ENCODE measurements at regions not wholly inside any gene's neighbourhood (a gene's known extent, or its start where the extent isn't known, plus 50 kb on each side); places are given as distances from the start of the nearest gene placed in this dataset.
"Not testable (repeated sequence)": the region's sequence is repeated elsewhere in the genome, so short reads cannot be mapped to it uniquely, and the experiment has no call there.

DNA sequence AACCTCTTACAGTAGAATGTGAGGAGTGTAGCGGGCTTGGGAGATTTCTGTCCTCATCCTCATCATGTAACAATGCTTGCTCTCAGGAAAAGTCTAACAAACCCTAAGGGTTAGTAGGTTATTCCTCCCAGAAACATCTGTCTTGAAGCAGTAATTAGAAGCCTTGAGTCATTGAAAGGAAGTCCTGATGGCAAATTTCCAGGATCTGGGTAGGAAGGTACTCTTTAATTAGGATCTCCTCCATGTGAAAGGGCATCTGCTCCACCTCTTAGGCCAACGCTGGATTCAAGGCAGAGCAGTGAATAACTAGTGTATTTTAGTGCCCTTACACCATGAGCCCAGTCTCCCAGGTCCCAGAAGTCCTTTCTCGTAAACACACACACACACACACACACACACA lies 106.6 kb upstream of the BARHL2 start:
- no peak for DNase-seq

DNA sequence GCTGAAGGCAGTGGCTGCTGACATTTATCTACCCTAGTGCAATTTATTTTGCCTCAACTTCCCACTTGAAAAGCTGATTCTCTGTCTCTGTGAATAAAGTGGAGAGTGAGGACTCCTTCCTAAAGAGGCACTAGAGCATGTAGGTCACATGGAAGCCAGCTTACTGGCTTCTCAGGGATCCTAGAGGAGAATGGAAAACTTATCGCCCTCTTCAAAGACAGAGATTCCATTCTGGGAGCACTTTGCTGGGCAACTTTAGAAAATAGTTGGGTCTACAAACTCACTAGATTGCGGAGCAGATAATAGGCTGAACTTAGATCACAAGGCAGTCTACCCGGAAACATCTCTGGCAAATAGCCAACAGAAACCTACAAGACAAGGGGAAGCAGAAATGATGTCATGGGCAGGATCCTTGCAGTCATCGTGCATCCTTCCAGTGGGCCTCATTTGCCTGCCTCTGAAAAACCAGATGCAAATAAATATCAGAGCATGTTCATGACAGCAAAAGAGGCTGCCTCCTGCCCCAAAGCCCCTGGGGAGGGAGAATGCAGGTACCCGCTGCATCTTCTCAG lies 104.8 kb upstream of the BARHL2 start:
- no peak for DNase-seq

DNA sequence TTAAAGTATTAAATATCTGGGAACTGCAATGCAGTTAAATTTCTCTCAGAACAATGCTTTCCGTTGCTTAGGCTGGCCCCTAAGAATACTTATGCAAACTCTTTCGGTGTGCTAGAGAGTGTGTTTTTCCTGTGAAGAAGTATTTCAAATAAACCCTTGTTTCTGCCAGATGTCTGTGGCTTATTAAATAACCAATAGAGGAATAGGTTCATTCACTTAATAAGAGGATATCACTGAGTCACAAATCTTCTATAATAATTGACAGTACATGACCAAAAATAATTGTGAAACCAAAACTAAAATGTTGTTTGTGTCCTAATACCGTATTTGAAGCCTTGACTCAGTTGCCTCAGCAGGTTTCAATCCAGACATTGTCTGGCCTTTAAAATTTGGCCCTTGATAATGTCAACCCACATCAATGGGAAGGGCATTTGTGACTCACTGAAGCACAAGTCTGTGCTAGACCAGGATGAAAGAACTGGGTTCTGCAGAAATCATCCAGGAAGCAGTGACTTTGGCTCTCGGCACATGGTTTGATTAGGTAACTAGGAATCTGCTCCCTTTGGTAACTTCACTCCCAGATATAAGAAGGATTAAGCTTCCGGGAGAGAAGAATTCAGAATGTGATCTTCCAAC lies 104.2 kb upstream of the BARHL2 start:
- no peak for DNase-seq

DNA sequence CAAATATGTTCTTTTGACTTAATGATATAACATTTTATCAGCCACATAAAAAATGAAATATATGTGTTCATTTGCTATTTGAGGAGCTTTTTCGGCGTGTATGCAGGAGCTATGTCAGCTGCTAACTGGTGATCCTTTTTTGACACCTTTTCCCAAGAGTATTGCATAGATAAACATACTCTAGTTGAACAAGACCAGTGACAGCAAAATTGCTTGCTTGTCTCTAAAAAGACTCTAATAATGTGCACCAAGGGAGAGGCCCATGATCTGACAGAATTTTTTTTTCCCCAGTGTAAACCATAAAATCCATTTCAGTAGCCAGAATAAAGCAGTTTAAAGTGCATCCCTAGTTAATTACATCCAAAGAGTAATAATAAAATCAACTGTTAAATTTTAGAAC lies 103.6 kb upstream of the BARHL2 start:
- DNase-seq, result no peak

DNA sequence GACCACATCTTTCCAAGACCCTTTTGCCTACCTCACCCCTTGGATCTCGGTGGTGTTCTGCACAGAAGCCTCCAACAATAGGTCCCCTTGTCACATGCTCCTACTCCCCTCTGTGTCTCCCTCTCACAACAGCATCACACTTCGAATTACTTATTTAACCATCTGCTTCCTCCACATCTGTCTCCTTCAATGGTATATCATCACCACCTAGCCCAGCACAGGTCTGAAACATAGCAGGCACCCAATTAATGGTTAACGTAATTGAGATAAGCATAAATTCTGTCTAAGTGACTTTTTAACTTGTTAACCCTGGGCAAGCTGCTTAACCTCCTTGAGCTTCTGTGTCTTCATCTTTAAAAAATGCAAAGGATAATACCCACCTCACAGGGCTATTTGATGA lies 100.3 kb upstream of the BARHL2 start:
- no peak for DNase-seq

DNA sequence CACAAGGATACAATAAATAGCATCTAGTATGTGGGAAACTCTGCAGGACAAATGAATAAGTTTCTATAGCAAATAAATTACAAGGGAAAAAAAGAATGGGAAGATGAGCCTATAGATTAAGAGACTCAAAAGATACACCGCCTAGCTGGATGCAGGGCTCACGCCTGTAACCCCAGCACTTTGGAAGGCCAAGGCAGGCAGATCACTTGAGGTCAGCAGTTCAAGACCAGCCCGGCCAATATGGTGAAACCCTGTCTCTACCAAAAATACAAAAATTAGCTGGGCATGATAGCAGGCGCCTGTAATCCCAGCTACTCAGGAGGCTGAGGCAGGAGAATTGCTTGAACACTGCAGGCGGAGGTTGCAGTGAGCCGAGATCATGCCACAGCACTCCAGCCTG lies 95.1 kb upstream of the BARHL2 start:
- not testable (repeated sequence) for DNase-seq

DNA sequence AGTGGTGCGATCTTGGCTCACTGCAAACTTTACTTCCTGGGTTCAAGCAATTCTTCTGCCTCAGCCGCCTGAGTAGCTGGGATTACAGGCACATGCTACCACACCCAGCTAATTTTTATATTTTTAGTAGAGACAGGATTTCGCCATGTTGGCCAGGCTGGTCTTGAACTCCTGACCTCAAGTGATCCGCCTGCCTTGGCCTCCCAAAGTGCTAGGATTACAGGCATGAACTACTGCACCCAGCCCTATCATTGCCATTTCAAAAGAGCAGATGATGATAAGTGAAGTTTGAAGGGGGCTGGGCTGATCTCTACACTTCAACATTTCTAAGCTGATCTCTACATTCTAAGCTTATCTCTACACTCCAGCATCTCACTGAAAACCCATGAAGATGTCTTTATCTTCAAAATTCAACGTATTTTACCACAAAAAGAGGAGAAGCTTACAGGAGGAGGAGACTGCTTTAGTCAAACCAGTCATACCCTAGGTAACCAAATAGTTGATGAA lies 94.4 kb upstream of the BARHL2 start:
- DNase-seq, result not testable (repeated sequence)

DNA sequence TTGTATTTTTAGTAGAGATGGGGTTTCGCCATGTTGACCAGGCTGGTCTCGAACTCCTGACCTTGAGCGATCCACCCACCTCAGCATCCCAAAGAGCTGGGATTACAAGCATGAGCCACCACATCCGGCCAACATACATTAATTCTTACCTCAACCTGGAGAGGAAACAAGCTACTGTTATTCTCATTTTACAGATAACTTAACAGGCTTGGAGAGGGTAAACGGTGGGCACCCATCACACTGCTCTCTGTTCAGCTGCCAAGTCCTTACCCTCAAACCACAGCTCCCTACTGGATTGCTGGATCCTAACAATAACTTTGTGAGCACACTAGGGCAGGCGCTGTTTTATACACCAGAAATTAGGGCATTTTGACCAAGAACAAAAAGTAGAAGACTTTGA lies 93.6 kb upstream of the BARHL2 start:
- DNase-seq, result no peak

DNA sequence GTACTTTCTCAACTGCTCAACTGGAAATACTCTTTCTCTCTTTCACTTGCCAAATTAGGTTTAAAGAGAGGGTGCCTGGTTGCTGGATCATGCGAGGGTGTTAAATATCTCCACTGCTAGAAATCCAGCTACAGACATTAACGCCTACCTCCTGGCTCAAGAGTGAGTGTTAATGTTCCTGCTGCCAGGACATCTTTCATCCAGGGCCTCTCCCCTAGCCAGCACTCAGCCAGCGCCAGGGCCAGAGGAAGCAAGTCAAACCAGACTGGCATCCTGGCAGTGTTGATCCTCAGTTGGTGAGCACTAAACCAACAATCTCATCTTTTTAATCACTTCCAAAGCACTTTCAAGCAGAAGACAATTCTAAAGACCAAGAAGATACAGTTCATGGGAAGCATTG lies 92.9 kb upstream of the BARHL2 start:
- no peak for DNase-seq

DNA sequence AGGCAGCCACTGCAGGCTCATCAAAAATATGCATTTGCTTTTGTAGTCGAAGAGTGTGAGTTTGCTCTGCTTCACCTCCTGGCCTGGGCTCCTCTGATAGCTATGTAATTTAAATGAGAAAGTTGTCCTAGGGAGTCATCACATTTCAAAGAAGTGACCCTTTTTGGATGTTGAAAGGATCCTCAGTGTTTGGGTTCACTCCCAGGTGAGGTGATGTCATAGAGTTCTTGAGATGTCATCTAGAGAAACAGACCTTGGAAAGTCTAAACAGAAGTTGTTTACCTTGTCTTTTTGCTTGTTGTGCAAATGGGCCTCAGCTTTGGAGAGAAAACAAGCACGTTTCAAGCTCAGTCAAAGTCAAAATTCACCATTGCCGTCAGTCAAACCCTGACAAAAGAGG lies 92.0 kb upstream of the BARHL2 start:
- DNase-seq, result no peak

DNA sequence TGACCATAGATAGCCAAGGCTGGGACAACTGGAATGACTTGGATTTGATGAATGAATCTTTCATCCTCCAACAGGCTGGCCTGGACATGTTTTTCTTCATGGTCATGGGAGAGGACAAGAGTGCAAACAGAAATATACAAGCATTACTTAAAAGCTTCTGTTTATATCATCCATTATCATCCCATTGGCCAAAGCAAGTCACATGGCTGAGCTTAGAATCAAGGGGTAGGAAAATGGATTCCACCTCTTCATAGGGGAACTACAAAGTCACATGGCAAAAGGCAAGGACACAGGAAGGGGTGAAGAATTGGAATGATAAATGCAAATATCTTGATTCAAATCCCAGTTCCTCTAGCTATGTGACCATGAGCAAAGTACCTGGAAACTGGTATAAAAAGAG lies 90.2 kb upstream of the BARHL2 start:
- no peak for DNase-seq

DNA sequence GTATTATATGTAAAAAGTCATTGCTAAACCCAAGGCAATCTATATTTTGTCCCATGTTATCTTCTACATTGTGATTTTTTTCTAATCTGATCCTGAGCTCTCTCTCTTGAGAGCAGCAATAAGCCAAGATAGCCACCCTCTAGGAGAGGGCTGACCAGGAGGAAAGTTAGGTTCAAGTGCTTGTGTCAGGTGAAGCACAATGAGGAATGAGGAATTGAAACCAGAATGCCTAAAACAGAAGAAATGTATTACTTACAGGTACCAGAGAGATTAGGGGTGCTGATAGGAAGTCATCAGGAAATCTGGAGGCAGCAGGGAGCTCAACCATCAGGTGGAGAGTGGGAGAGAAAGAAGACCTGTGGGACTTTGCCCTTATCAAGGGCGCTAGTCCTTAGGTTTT lies 85.5 kb upstream of the BARHL2 start:
- no peak for DNase-seq

DNA sequence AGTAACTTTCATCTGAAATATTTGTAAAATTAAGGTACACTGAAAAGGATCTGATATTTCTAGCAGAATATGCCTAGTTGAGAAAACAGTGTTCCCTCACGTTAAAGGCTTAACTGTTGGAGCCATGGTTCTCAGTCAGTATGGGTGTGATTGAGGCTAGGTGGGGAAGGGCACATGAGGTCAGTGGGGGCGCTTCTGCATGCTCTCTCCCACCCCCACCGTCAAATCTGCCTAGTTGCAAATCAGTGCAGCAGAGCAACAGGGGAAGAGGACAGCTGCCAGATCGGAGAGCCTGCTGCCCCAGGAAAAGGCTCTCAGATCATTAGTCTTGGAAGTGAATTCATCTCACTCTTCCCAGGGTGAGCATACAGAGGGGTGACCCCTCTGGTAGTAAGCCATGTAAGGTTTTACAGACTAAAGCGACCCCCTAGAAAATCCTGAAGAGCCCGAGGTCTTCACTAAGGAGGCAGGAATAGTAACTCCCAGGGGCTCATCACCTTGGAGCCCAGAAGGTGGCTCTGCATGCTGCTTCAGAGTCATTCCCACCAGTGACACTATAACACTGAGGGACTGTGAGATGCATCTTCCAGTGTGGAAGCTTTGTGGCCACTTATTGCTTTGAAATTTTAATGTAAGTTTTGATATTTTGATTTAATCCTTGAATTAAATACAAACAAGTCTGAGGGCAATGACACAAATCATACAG lies 83.1 kb upstream of the BARHL2 start:
- no peak for DNase-seq

DNA sequence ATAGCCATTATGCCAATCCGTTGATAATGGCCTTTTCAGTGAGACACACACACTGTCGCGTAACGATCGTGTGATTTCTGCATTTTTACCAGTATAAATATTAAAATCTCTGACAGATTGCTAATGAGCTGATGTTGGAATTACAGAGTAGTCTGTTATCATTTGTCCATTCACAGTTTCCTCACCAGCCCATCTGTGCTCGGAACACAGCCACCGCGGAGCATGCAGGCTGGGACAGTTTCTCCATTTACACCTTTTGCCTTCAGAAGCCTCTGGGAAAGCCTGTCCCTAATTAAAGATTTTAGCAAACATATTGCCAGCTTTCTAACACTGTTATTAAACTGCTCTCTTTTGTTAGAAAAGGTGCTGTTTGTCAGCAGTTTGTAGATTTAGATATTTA lies 82.2 kb upstream of the BARHL2 start:
- DNase-seq, result no peak

DNA sequence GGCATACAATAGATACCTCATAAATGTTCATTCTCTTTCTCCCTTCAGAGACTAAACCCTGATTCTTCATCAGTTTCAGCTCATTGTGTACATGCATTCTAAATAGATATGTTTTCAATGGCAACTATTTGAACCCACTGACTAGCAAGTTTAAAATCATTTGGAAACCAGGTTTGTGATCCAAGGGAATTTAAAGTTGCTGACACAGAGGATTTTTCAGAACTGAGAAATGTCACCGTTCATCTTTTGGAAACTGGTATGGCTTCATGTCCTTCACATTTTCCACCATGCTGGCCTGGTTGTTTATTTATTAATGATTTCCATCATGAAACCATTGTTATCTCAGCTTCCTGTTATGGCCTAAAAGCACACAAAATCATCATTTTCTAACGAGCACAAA lies 81.8 kb upstream of the BARHL2 start:
- DNase-seq, result no peak

DNA sequence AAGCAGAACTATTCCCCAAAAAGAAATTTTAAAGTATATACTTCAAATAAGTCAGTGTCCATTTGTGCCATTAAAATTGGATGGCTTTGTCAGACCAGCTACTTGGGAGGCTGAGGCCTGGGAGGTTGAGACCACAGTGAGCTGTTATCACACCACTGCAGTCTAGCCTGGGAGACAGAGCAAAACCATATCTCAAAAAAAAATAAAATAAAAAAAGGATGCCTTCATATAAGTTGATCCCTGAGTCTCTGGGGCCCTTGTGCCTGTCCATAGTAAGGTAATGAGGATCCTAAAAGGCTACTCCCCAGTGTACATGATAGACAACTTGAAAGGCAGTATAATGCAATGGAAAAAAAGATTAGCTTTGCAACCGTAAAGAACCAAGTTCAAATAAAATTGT lies 81.2 kb upstream of the BARHL2 start:
- DNase-seq, result no peak

DNA sequence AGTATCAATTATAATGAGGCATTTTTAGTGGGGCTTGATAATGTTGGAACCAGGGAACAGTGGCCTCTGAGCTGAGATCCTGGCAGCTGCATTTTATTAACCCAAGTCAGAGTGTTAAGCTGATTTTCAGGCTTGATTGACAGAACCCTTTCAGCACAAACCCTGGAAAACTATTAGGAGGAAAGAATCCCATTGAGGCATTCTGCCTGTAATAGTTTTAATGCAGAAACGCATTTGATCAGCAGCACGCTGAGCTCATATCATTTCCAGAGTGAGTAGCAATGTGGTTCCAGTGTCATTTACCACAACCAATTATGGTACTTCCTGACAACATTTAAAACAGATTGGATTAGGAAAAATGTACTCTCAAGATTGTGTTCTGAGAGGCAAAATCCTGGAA lies 78.3 kb upstream of the BARHL2 start:
- DNase-seq, result no peak

DNA sequence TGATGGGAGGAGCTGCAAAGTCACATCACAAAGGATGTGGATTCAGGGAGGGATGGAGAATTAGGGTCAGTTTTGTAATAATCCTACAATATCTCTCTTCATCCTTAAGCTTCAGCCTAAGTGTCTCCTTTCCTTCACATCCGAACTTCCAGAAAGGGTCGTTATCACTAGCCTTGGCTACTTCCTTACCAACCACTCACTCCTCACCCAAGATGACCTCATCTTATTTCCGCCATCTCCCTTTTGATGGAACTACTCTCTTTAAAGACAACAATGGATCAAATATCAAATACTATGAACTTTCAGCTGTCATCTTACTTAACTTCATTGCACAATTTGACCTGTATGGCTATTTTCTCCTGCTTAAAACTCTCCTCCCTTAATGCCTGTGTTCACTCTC lies 69.6 kb upstream of the BARHL2 start:
- no peak for DNase-seq

DNA sequence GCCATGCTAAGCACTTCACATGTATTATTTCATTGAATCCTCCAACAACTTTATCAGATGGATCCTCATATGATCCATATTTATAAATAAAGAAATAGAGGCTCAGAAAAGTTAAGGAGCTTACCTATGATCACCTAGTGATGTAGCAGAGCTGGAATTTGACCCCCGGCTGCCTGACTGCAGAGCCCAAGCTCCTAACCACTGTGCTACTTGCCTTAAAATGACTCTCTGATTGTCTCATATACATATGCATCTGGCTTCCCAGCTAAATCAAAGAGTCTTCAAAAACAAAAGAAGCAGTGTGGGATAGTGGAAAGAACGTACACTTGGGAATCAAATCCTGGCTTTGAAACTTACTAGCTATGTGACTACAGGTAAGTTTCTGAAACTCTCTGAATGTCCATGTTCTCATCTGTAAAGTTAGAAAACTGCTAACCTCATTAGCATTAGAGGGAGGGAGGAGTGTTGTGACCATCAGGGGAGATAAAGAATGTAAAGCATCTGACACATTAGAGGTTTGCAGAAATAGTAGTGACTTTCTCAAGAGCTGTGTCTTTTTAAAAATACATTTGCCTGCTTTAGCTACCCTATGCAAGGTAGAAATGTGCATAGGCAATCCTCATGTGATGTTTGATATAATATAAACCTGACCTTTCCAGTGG lies 67.2 kb upstream of the BARHL2 start:
- DNase-seq, result no peak

DNA sequence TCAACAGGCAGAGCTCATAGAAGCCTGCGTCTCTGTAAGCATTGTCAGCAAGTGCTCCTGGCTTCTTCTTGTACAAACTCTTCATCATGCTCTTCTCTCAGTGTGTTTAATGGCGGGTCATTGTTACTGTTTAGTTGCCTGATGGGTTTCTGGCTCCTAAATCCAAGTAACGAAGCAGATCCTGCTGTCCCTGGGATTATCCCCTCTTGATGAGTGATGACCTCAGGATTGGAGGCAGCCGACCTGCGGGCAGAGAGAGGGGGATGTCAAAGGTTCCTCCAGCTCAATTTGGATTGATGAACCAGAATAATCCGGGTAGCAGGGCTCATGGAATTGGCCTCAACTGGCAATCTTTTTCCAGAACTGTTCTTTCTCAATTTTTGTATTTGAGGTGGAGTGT lies 66.1 kb upstream of the BARHL2 start:
- DNase-seq, result no peak

DNA sequence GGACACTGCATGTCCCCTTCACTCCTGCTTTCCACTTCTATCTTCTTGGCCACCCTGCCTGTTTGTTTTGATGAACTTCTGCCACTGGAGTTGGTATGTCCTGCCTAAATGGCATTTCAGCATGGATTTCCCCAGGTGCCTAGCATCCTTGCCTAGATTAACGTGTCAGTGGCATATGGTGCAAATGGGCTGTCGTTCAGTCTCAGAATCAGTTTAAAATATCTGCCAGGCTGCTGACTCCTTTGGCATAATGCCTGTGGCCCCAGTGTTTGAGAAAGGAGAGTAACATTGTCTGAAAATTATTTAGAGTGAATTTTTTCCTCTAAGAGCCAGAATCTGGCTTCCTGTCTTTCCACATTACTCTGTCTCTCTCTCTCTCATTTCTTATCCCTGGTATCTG lies 64.9 kb upstream of the BARHL2 start:
- DNase-seq, result no peak

DNA sequence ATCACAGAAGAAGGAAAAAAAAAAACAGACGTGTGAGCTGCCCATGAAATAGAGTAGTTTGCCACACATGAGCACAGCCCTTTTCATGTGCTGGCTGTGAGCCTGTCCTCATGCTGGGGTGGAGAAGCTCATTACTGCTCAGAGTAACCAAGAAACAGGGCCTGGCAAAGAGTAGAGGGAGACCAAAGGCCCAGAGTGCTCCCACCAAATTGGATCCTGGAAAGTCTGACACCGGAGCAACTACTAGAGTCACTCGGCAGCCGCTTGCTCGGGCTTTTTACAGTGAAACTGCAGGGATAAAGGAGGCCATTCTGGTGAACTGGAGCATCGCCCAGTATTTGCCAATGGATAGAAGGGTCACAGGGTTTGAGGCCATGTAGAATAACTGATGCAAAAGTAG lies 64.4 kb upstream of the BARHL2 start:
- no peak for DNase-seq

DNA sequence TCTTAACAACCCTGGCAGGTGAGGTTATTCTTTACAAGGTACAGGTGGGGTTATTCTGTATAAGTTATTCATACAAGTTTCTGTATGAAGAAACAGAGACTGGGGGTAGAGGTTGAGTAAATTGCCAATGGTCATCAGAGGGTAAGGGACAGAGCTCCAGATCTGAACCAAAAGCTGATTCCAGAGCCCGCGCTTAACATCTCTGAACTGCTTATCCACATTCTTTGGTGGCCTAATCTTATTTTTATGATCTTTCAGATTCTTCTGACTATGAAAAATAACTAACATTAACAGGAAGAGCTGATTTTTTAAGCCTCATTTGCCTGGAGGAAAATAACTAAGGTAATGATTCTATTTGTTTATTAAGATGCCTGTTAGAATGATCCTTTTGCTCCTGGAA lies 63.9 kb upstream of the BARHL2 start:
- DNase-seq, result no peak

DNA sequence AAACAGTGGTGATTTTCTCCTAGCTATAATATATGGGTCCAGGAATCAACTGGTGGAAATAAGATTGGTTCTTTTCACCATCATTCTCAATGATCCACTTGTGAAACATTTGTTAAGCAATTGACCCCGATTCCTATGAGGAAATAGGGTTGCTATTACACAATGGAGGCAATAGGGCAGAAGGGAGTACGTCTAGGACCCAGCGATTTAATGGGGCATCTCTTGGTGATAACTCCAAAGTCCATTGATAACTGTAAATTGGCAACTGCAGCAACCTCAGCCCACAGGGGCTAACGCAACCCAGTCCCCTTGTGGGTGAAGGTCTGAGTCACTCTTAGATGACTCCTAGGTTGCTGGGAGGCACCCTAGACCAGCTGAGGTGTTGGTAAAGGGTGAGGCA lies 62.5 kb upstream of the BARHL2 start:
- DNase-seq, result no peak

Data from activated naive CD4-positive, alpha-beta T cell treated with anti-CD3 and anti-CD28 coated beads, Interleukin-2, amount 50 U/mL, for 16 hours (primary cell).